Ascending aorta (tissue), 2 donors: ENCODE measurements at regions not wholly inside any gene's neighbourhood (a gene's known extent, or its start where the extent isn't known, plus 50 kb on each side); places are given as distances from the start of the nearest gene placed in this dataset.
"Not testable (repeated sequence)": the region's sequence is repeated elsewhere in the genome, so short reads cannot be mapped to it uniquely, and the experiment has no call there.

ENCODE experiments used
- DNase-seq, 2 donors: peaks; one replicate each; pipeline ENCODE4 v3.0.0-alpha.2; 2019; ENCODE audit warnings: low spot score in 2 of 2
- H3K27ac ChIP-seq, 2 donors: fragments of 200-600 bp; sonication (generic); one replicate each; pipeline ENCODE4 v1.5.1; 2016 to 2017; ENCODE audit warnings: mild to moderate bottlenecking in 1 of 2
- H3K27me3 ChIP-seq: fragments of 200-600 bp; sonication (generic); one replicate; pipeline ENCODE4 v1.5.1; 2017
- H3K36me3 ChIP-seq, 2 donors: fragments of 200-600 bp; sonication (generic); one replicate each; pipeline ENCODE4 v1.5.1; 2016
- H3K4me1 ChIP-seq, 2 donors: fragments of 200-600 bp; sonication (generic); one replicate each; pipeline ENCODE4 v1.5.1; 2016 to 2017; ENCODE audit warnings: mild to moderate bottlenecking in 1 of 2
- H3K4me3 ChIP-seq, 2 donors: fragments of 200-600 bp; sonication (generic); one replicate each; pipeline ENCODE4 v1.5.1; 2016 to 2017; ENCODE audit warnings: mild to moderate bottlenecking in 1 of 2
- H3K9me3 ChIP-seq, 2 donors: fragments of 200-600 bp; sonication (generic); one replicate each; pipeline ENCODE4 v1.5.1; 2016
- intact Hi-C: fragments of 100-400 bp; cut with DNase I; formaldehyde crosslinking; loops from one replicate; pipeline ENCODE4 v1.15.1; 2023
- TF ChIP-seq, protein P1 (sequence below), 3 experiments: fragments of 200-600 bp in 2 of 3; fragments of 450-650 bp in 1 of 3; sonication (generic) in 2 of 3; IDR thresholded peaks; one replicate each; pipeline ENCODE4 v1.5.1; 2016 to 2019; ENCODE audit warnings: antibody characterized with exemption in 3 of 3, mild to moderate bottlenecking in 1 of 3, moderate library complexity in 1 of 3

DNA sequence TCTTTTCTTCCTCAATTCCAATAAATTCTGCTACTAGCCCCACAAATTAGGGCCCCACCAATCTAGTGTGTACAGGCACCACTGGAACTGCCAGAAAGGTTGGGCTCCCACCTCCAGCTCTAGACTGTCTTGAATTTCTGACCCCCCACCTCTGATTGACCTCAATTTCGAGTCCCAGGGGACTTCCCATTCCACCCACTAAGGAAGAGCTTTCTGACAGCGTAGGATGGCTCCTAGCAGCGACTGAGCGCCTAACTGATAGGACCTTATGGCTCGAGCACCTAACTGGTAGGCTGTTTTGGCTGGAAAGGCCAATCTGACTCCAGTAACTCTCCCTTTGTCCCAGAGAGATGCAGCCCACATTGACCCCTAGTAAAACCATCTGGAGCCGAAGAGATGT lies 171.6 kb upstream of the ZNF184 start:
- H3K27ac ChIP-seq = no peak overlapping the region
- intact Hi-C loops = no loop called here
- TF ChIP-seq, protein P1, sequence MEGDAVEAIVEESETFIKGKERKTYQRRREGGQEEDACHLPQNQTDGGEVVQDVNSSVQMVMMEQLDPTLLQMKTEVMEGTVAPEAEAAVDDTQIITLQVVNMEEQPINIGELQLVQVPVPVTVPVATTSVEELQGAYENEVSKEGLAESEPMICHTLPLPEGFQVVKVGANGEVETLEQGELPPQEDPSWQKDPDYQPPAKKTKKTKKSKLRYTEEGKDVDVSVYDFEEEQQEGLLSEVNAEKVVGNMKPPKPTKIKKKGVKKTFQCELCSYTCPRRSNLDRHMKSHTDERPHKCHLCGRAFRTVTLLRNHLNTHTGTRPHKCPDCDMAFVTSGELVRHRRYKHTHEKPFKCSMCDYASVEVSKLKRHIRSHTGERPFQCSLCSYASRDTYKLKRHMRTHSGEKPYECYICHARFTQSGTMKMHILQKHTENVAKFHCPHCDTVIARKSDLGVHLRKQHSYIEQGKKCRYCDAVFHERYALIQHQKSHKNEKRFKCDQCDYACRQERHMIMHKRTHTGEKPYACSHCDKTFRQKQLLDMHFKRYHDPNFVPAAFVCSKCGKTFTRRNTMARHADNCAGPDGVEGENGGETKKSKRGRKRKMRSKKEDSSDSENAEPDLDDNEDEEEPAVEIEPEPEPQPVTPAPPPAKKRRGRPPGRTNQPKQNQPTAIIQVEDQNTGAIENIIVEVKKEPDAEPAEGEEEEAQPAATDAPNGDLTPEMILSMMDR (IDR thresholded peaks at IDR 0.05) = no peak
- H3K4me3 ChIP-seq = no peak overlapping the region
- no peaks in the 10 kb centered on the region for H3K9me3 ChIP-seq
- no peaks in the 10 kb centered on the region for H3K4me1 ChIP-seq
- DNase-seq = no peak
- H3K36me3 ChIP-seq = no peaks in the 10 kb centered on the region
- H3K27me3 ChIP-seq = no peaks in the 10 kb centered on the region

DNA sequence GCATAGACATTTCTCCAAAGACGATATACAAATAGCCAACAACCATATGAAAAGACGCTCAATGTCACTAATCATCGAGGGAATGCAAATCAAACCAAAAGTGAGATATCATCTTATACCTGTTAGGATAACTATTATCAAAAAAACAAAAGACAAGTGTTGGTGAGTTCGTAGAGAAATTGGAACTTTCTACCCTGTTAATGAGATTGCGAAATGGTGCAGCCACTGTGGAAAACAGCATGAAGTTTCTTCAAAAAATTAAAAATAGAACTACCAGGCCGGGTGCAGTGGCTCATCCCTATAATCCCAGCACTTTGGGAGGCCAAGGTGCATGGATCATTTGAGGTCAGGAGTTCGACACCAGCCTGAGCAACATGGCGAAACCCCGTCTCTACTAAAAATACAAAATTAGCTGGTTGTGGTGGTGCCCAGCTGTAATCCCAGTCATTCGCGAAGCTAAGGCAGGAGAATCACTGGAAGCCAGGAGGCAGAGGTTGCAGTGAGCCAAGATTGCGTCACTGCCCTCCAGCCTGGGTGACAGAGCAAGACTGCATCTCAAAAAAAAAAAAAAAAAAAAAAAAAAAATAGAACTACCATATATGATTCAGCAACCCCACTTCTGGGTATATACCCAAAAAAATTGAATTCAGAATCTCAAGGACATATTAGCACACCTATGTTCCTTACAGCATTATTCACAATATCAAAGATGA lies 170.0 kb upstream of the ZNF184 start:
- Histone ChIP-seq H3K4me3 (no peak overlapping the region), H3K27ac (no peak overlapping the region), H3K27me3 (no peaks in the 10 kb centered on the region), H3K36me3 (no peaks in the 10 kb centered on the region), H3K4me1 (no peaks in the 10 kb centered on the region), H3K9me3 (no peaks in the 10 kb centered on the region)
- no peak for DNase-seq
- TF ChIP-seq, protein P1 (IDR thresholded peaks at IDR 0.05) = no peak
- intact Hi-C loops = no loop called here

DNA sequence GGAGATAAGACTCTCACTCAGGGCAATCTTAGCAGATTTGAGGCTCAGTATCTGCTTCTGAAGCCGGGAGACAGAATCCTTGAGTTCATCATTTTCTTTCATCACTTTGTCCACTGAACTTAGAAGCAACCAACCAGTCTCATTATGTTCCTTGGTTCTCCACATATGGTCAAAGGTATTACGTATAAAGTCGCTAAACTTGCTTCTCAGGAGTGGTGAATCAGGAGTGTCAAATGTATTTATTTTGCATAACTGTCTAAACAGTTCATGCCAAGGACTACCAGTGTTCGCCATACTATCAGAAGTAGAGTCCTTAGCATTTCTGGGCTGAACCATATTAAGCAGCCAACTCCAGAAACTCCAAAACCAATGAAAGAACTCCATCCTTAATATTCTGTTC lies 163.0 kb upstream of the ZNF184 start:
- intact Hi-C loops, H3K36me3 ChIP-seq, H3K9me3 ChIP-seq, H3K27me3 ChIP-seq, H3K4me1 ChIP-seq, DNase-seq, H3K4me3 ChIP-seq, H3K27ac ChIP-seq: not testable (repeated sequence)

DNA sequence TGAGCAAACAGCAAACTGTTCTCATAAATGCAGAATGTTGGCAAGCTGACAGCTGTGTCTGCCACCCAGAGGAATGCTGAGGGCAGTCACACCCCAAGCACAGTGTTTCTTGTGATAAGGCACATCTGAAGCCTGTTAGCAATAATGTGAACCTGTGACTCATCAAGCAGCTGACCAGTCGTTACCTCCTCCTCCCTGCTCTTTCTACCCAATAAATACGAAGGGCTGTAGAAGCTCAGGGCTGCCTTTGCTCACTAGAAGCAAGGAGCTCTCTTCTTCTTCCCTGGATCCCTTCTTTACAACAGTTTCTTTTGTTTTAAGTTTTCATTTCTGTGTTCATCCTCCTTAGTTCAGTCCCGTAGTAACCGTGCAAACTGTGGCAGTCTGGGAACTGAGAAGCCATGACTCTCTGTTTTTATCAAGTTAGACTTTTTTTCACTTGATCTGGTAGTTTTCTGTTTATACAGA lies 160.3 kb upstream of the ZNF184 start:
- intact Hi-C loops, H3K4me3 ChIP-seq, H3K27me3 ChIP-seq, H3K4me1 ChIP-seq, DNase-seq, H3K27ac ChIP-seq, H3K9me3 ChIP-seq, H3K36me3 ChIP-seq: not testable (repeated sequence)

DNA sequence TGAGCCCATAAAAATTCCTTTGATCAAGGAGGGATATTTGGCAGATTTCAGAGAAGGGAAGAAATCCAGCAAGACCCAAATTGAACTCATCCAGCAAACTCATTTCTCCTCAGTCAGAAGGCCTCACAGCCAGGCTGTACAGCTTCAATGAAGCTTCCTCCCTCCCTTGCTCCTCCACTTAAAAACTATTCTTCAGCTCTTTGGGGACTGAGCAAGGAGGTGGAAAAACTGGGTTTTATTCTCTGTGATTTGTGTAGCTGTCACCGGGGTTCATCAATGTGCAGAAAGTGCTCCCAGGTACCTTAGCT lies 158.7 kb upstream of the ZNF184 start:
- no peak overlapping the region for H3K4me3 ChIP-seq
- H3K27me3 ChIP-seq = no peaks in the 10 kb centered on the region
- no peak overlapping the region for H3K27ac ChIP-seq
- intact Hi-C loops = no loop called here
- no peaks in the 10 kb centered on the region for H3K36me3 ChIP-seq
- DNase-seq = no peak
- no peaks in the 10 kb centered on the region for H3K9me3 ChIP-seq
- H3K4me1 ChIP-seq = no peaks in the 10 kb centered on the region
- TF ChIP-seq, protein P1 (IDR thresholded peaks at IDR 0.05) = no peak

DNA sequence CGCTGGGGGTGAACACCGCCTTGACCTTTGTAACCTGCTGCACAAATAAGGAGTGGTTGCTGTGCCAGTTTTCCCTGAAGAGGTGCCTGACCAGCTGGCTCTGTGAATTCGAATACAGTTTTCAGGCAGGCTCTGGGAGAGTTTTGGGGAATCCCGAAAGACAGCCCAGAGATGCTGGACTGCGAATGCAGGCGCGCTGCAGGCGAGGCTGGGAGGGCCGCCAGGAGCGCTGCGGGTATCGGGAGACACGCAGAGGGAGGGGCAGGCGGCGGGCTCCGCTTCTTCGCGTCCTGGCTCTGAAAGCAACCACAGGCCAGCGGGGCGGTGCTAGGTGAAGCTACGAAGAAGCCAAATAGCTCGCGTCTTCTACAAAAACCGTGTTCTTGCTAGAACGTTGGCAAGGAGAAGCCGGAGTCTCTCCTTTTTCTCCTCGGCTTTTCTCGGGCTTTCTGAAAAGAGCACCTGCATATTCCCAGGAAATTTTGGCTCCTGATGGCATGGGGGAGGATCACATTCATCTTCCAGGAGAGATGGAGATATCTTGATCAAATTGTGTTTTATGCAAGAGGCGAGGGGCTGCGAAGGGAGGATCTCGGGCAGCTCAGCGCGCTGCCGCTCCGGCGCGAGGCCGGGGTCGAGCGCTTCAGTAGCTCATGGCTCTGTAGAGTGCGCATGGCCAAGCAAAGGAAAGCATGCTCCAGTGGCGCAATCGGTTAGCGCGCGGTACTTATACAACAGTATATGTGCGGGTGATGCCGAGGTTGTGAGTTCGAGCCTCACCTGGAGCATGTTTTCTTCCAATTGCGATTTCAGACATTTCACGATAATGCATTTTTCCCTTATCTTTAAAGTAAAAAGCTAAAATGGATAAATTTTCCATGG lies 158.1 kb upstream of the ZNF184 start:
- Histone ChIP-seq H3K9me3 (no peaks in the 10 kb centered on the region), H3K36me3 (no peaks in the 10 kb centered on the region), H3K27ac (no peak overlapping the region), H3K27me3 (no peaks in the 10 kb centered on the region), H3K4me1 (no peaks in the 10 kb centered on the region), H3K4me3 (no peak overlapping the region)
- no peak for DNase-seq
- TF ChIP-seq, protein P1 (IDR thresholded peaks at IDR 0.05) = no peak
- intact Hi-C loops = no loop called here
